ENCODE measurements at regions not wholly inside any gene's neighbourhood (a gene's known extent, or its start where the extent isn't known, plus 50 kb on each side); places are given as distances from the start of the nearest gene placed in this dataset.

- Histone ChIP-seq H3K4me2 (ENCODE audit: low read length) (no peak overlapping the region), H3K4me1 (ENCODE audit: low read length) (no peaks in the 10 kb centered on the region), H3K4me3 (ENCODE audit: low read length) (no peak overlapping the region), H3K79me2 (ENCODE audit: low read length) (no peaks in the 10 kb centered on the region), H3K27ac (ENCODE audit: low read length) (no peak overlapping the region), H2AFZ (ENCODE audit: low read depth, low read length) (no peak overlapping the region), H3K36me3 (replicated peaks; ENCODE audit: low read depth, low read length) (no peaks in the 10 kb centered on the region), H3K9me3 (ENCODE audit: insufficient read depth, low read length) (no peaks in the 10 kb centered on the region), H3K9ac (ENCODE audit: low read length) (no peak overlapping the region), H3K27me3 (ENCODE audit: low read depth, low read length) (no peaks in the 10 kb centered on the region), H4K20me1 (ENCODE audit: insufficient read depth, low read length) (no peaks in the 10 kb centered on the region)
- TF ChIP-seq EZH2phosphoT487 (IDR thresholded peaks at IDR 0.05; ENCODE audit: low read depth) (no peak), CTCF (IDR thresholded peaks at IDR 0.05; ENCODE audit: low read depth, low read length) (no peak)
Measured at GRCh38 chr2:223219872-223220657, 168.1 kb downstream of the KCNE4 start.

GRCh38 chr2:223220658-223220925 is 168.6 kb downstream of the KCNE4 start:
- Histone ChIP-seq H3K4me3 (ENCODE audit: low read length) (no peak overlapping the region), H3K9me3 (ENCODE audit: insufficient read depth, low read length) (no peaks in the 10 kb centered on the region)

GRCh38 chr2:223221139-223221835 is 169.3 kb downstream of the KCNE4 start:
- Histone ChIP-seq H3K27ac (ENCODE audit: low read length) (no peak overlapping the region), H3K4me3 (ENCODE audit: low read length) (no peak overlapping the region), H3K36me3 (replicated peaks; ENCODE audit: low read depth, low read length) (no peaks in the 10 kb centered on the region), H3K4me1 (ENCODE audit: low read length) (no peaks in the 10 kb centered on the region), H3K79me2 (ENCODE audit: low read length) (no peaks in the 10 kb centered on the region), H3K4me2 (ENCODE audit: low read length) (no peak overlapping the region), H4K20me1 (ENCODE audit: insufficient read depth, low read length) (no peaks in the 10 kb centered on the region), H3K9me3 (ENCODE audit: insufficient read depth, low read length) (no peaks in the 10 kb centered on the region), H2AFZ (ENCODE audit: low read depth, low read length) (no peak overlapping the region), H3K9ac (ENCODE audit: low read length) (no peak overlapping the region), H3K27me3 (ENCODE audit: low read depth, low read length) (no peaks in the 10 kb centered on the region)
- no peak for TF ChIP-seq CTCF (IDR thresholded peaks at IDR 0.05; ENCODE audit: low read depth, low read length)
- TF ChIP-seq EZH2phosphoT487 (IDR thresholded peaks at IDR 0.05; ENCODE audit: low read depth) = no peak

More at GRCh38 chr2:223220658-223220925, 168.6 kb downstream of the KCNE4 start:
- Histone ChIP-seq H3K27ac (ENCODE audit: low read length) (no peak overlapping the region), H4K20me1 (ENCODE audit: insufficient read depth, low read length) (no peaks in the 10 kb centered on the region), H3K36me3 (replicated peaks; ENCODE audit: low read depth, low read length) (no peaks in the 10 kb centered on the region), H3K9ac (ENCODE audit: low read length) (no peak overlapping the region), H2AFZ (ENCODE audit: low read depth, low read length) (no peak overlapping the region), H3K4me1 (ENCODE audit: low read length) (no peaks in the 10 kb centered on the region), H3K27me3 (ENCODE audit: low read depth, low read length) (no peaks in the 10 kb centered on the region), H3K4me2 (ENCODE audit: low read length) (no peak overlapping the region), H3K79me2 (ENCODE audit: low read length) (no peaks in the 10 kb centered on the region)
- no peak for TF ChIP-seq CTCF (IDR thresholded peaks at IDR 0.05; ENCODE audit: low read depth, low read length)
- no peak for TF ChIP-seq EZH2phosphoT487 (IDR thresholded peaks at IDR 0.05; ENCODE audit: low read depth)

GRCh38 chr2:223222397-223222796 is 170.4 kb downstream of the KCNE4 start:
- H3K79me2 ChIP-seq (ENCODE audit: low read length) = no peaks in the 10 kb centered on the region
- H3K9ac ChIP-seq (ENCODE audit: low read length) = no peak overlapping the region
- H2AFZ ChIP-seq (ENCODE audit: low read depth, low read length) = no peak overlapping the region
- no peaks in the 10 kb centered on the region for H3K9me3 ChIP-seq (ENCODE audit: insufficient read depth, low read length)
- H4K20me1 ChIP-seq (ENCODE audit: insufficient read depth, low read length) = no peaks in the 10 kb centered on the region
- TF ChIP-seq CTCF (IDR thresholded peaks at IDR 0.05; ENCODE audit: low read depth, low read length) (no peak), EZH2phosphoT487 (IDR thresholded peaks at IDR 0.05; ENCODE audit: low read depth) (no peak)
- H3K27ac ChIP-seq (ENCODE audit: low read length) = no peak overlapping the region
- no peak overlapping the region for H3K4me3 ChIP-seq (ENCODE audit: low read length)
- H3K4me1 ChIP-seq (ENCODE audit: low read length) = no peaks in the 10 kb centered on the region
- no peaks in the 10 kb centered on the region for H3K27me3 ChIP-seq (ENCODE audit: low read depth, low read length)
- H3K4me2 ChIP-seq (ENCODE audit: low read length) = no peak overlapping the region
- H3K36me3 ChIP-seq (replicated peaks; ENCODE audit: low read depth, low read length) = no peaks in the 10 kb centered on the region

Data from OCI-LY3 (cell line).